ENCODE measurements at regions not wholly inside any gene's neighbourhood (a gene's known extent, or its start where the extent isn't known, plus 50 kb on each side); places are given as distances from the start of the nearest gene placed in this dataset.

DNA sequence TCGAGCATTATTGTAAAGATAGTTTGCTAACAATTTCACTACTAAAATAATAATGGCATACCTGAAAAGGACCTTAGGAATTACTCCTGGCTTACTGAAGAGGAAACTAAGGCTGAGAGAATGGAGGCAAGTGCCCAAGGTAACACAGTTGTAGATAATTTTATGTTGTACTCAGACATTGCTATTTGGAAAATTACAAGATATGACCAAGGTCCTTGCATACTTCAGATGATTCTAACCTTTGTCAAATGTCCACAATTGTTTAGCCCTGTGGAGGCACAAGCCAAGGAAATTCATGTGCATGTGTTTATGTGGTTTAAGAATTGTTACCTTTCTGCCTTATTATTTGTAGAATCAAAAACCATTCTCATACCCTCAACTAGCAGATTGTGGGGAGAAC is 105.7 kb downstream of the TUSC7 start:
- TF ChIP-seq POLR2AphosphoS5 (IDR thresholded peaks at IDR 0.05; ENCODE audit: low read depth, low read length) (no peak), RFX5 (IDR thresholded peaks at IDR 0.05; ENCODE audit: low read length) (no peak), EZH2phosphoT487 (IDR thresholded peaks at IDR 0.05; ENCODE audit: borderline replicate concordance, low read depth) (no peak), RXRA (IDR thresholded peaks at IDR 0.05; ENCODE audit: borderline replicate concordance, low read depth) (no peak), RAD21 (IDR thresholded peaks at IDR 0.05; ENCODE audit: low read length) (no peak)
- TF ChIP-seq, protein P1, sequence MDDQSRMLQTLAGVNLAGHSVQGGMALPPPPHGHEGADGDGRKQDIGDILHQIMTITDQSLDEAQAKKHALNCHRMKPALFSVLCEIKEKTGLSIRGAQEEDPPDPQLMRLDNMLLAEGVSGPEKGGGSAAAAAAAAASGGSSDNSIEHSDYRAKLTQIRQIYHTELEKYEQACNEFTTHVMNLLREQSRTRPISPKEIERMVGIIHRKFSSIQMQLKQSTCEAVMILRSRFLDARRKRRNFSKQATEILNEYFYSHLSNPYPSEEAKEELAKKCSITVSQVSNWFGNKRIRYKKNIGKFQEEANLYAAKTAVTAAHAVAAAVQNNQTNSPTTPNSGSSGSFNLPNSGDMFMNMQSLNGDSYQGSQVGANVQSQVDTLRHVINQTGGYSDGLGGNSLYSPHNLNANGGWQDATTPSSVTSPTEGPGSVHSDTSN (IDR thresholded peaks at IDR 0.05): no peak
- TF ChIP-seq, protein P2, sequence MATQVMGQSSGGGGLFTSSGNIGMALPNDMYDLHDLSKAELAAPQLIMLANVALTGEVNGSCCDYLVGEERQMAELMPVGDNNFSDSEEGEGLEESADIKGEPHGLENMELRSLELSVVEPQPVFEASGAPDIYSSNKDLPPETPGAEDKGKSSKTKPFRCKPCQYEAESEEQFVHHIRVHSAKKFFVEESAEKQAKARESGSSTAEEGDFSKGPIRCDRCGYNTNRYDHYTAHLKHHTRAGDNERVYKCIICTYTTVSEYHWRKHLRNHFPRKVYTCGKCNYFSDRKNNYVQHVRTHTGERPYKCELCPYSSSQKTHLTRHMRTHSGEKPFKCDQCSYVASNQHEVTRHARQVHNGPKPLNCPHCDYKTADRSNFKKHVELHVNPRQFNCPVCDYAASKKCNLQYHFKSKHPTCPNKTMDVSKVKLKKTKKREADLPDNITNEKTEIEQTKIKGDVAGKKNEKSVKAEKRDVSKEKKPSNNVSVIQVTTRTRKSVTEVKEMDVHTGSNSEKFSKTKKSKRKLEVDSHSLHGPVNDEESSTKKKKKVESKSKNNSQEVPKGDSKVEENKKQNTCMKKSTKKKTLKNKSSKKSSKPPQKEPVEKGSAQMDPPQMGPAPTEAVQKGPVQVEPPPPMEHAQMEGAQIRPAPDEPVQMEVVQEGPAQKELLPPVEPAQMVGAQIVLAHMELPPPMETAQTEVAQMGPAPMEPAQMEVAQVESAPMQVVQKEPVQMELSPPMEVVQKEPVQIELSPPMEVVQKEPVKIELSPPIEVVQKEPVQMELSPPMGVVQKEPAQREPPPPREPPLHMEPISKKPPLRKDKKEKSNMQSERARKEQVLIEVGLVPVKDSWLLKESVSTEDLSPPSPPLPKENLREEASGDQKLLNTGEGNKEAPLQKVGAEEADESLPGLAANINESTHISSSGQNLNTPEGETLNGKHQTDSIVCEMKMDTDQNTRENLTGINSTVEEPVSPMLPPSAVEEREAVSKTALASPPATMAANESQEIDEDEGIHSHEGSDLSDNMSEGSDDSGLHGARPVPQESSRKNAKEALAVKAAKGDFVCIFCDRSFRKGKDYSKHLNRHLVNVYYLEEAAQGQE (IDR thresholded peaks at IDR 0.05; ENCODE audit: low read depth, low read length): no peak
- TF ChIP-seq, protein P3, sequence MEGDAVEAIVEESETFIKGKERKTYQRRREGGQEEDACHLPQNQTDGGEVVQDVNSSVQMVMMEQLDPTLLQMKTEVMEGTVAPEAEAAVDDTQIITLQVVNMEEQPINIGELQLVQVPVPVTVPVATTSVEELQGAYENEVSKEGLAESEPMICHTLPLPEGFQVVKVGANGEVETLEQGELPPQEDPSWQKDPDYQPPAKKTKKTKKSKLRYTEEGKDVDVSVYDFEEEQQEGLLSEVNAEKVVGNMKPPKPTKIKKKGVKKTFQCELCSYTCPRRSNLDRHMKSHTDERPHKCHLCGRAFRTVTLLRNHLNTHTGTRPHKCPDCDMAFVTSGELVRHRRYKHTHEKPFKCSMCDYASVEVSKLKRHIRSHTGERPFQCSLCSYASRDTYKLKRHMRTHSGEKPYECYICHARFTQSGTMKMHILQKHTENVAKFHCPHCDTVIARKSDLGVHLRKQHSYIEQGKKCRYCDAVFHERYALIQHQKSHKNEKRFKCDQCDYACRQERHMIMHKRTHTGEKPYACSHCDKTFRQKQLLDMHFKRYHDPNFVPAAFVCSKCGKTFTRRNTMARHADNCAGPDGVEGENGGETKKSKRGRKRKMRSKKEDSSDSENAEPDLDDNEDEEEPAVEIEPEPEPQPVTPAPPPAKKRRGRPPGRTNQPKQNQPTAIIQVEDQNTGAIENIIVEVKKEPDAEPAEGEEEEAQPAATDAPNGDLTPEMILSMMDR (IDR thresholded peaks at IDR 0.05): no peak
- TF ChIP-seq, protein P4, sequence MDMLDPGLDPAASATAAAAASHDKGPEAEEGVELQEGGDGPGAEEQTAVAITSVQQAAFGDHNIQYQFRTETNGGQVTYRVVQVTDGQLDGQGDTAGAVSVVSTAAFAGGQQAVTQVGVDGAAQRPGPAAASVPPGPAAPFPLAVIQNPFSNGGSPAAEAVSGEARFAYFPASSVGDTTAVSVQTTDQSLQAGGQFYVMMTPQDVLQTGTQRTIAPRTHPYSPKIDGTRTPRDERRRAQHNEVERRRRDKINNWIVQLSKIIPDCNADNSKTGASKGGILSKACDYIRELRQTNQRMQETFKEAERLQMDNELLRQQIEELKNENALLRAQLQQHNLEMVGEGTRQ (IDR thresholded peaks at IDR 0.05; ENCODE audit: borderline replicate concordance, low read depth, low read length): no peak
- TF ChIP-seq, protein P5, sequence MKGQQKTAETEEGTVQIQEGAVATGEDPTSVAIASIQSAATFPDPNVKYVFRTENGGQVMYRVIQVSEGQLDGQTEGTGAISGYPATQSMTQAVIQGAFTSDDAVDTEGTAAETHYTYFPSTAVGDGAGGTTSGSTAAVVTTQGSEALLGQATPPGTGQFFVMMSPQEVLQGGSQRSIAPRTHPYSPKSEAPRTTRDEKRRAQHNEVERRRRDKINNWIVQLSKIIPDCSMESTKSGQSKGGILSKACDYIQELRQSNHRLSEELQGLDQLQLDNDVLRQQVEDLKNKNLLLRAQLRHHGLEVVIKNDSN (IDR thresholded peaks at IDR 0.05; ENCODE audit: borderline replicate concordance, low read depth): no peak
